ENCODE measurements at regions not wholly inside any gene's neighbourhood (a gene's known extent, or its start where the extent isn't known, plus 50 kb on each side); places are given as distances from the start of the nearest gene placed in this dataset.

- H3K4me1 ChIP-seq (ENCODE audit: control insufficient read depth in 1 of 2, insufficient read depth in 2 of 2, low read depth in 1 of 2, low read length in 1 of 2), result no peaks in the 10 kb centered on the region
- no peaks in the 10 kb centered on the region for H3K27me3 ChIP-seq (ENCODE audit: insufficient read depth)
- ChIA-PET POLR2A (no interaction called here), CTCF (no interaction called here)
- 29% methylated on average over 5 of the region's 5 CpGs for WGBS (ENCODE audit: low lambda C conversion rate)
- no peaks in the 10 kb centered on the region for H3K36me3 ChIP-seq (replicated peaks in 1 of 2; ENCODE audit: control insufficient read depth in 1 of 2, insufficient read depth in 2 of 2, low read length in 1 of 2)
- no peaks in the 10 kb centered on the region for H3K9me3 ChIP-seq
- no peak overlapping the region for H3K4me2 ChIP-seq
- no peak overlapping the region for H3K4me3 ChIP-seq (ENCODE audit: low read depth in 2 of 2, low read length in 1 of 2)
- no peak for TF ChIP-seq RFX5 (IDR thresholded peaks at IDR 0.05; ENCODE audit: low read length)
- TF ChIP-seq GATA2 (CRISPR knock-in tag; IDR thresholded peaks at IDR 0.05), result no peak
- TF ChIP-seq JUND (IDR thresholded peaks at IDR 0.05), result no peak
- no peak for TF ChIP-seq RAD21 (IDR thresholded peaks at IDR 0.05; ENCODE audit: low read length)
- H3K27ac ChIP-seq (ENCODE audit: low read depth in 2 of 2, low read length in 1 of 2), result no peak overlapping the region
- no peaks in the 10 kb centered on the region for H4K20me1 ChIP-seq (ENCODE audit: insufficient read depth)
- no peak overlapping the region for H3K9ac ChIP-seq
- H3K79me2 ChIP-seq (ENCODE audit: insufficient read depth), result no peaks in the 10 kb centered on the region
- DNase-seq, result no peak
- H3K9me2 ChIP-seq, result no peaks in the 10 kb centered on the region
- no peaks in the 10 kb centered on the region for H3F3A ChIP-seq (replicated peaks; ENCODE audit: insufficient read depth)
- no peak overlapping the region for H2AFZ ChIP-seq (ENCODE audit: low read depth)
These were observed 559.0 kb downstream of the FGF9 start for GRCh38 chr13:22229916-22230315.

DNA sequence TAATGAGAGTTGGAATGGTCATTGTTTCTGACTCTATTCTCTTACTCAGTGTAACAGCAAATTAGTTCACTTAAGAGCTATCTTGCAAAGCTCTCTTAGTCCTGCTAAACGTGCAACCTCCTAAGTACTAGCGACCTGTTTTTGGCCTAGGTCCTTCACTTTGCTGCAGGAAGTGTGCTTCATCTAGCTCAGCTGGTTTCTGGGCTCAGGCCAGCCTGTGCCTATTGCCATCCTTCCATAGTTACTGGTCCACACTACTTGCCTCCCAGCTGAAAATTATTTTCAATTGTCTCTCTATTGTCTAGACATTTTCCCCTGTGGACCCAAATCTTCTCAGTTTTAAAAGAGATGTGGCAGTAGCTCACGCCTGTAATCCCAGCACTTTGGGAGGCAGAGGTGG lies 561.3 kb downstream of the FGF9 start:
- H3K4me2 ChIP-seq, result no peak overlapping the region
- H3K27me3 ChIP-seq (ENCODE audit: insufficient read depth), result no peaks in the 10 kb centered on the region
- CTCF ChIA-PET, result no interaction called here
- POLR2A ChIA-PET, result no interaction called here
- H3K9me2 ChIP-seq, result no peaks in the 10 kb centered on the region
- H4K20me1 ChIP-seq (ENCODE audit: insufficient read depth), result no peaks in the 10 kb centered on the region
- H3K36me3 ChIP-seq (replicated peaks in 1 of 2; ENCODE audit: control insufficient read depth in 1 of 2, insufficient read depth in 2 of 2, low read length in 1 of 2), result no peaks in the 10 kb centered on the region
- no peak overlapping the region for H3K9ac ChIP-seq
- H3K79me2 ChIP-seq (ENCODE audit: insufficient read depth), result no peaks in the 10 kb centered on the region
- no peak overlapping the region for H3K27ac ChIP-seq (ENCODE audit: low read depth in 2 of 2, low read length in 1 of 2)
- H3K4me3 ChIP-seq (ENCODE audit: low read depth in 2 of 2, low read length in 1 of 2), result no peak overlapping the region
- H3K9me3 ChIP-seq, result no peaks in the 10 kb centered on the region
- no peak for DNase-seq
- 0% methylated on average over 3 of the region's 3 CpGs for WGBS (ENCODE audit: low lambda C conversion rate)
- no peaks in the 10 kb centered on the region for H3K4me1 ChIP-seq (ENCODE audit: control insufficient read depth in 1 of 2, insufficient read depth in 2 of 2, low read depth in 1 of 2, low read length in 1 of 2)
- H2AFZ ChIP-seq (ENCODE audit: low read depth), result no peak overlapping the region
- no peaks in the 10 kb centered on the region for H3F3A ChIP-seq (replicated peaks; ENCODE audit: insufficient read depth)
- TF ChIP-seq GABPA (IDR thresholded peaks at IDR 0.05; ENCODE audit: low read depth), result no peak
- TF ChIP-seq, protein P1, sequence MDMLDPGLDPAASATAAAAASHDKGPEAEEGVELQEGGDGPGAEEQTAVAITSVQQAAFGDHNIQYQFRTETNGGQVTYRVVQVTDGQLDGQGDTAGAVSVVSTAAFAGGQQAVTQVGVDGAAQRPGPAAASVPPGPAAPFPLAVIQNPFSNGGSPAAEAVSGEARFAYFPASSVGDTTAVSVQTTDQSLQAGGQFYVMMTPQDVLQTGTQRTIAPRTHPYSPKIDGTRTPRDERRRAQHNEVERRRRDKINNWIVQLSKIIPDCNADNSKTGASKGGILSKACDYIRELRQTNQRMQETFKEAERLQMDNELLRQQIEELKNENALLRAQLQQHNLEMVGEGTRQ (IDR thresholded peaks at IDR 0.05; ENCODE audit: borderline replicate concordance, low read depth, low read length), result no peak
- TF ChIP-seq ELF1 (IDR thresholded peaks at IDR 0.05), result no peak
- no peak for TF ChIP-seq RCOR1 (IDR thresholded peaks at IDR 0.05; ENCODE audit: low read length)
- TF ChIP-seq RAD21 (IDR thresholded peaks at IDR 0.05; ENCODE audit: low read length), result no peak
- TF ChIP-seq GATA2 (CRISPR knock-in tag; IDR thresholded peaks at IDR 0.05), result no peak
- TF ChIP-seq NRF1 (IDR thresholded peaks at IDR 0.05; ENCODE audit: low read depth, low read length), result no peak
- no peak for TF ChIP-seq TAF1 (IDR thresholded peaks at IDR 0.05; ENCODE audit: borderline replicate concordance, low read depth, low read length)
- no peak for TF ChIP-seq IRF3 (IDR thresholded peaks at IDR 0.05; ENCODE audit: low read depth, low read length)
- no peak for TF ChIP-seq EZH2phosphoT487 (IDR thresholded peaks at IDR 0.05; ENCODE audit: borderline replicate concordance, low read depth)
- TF ChIP-seq, protein P2, sequence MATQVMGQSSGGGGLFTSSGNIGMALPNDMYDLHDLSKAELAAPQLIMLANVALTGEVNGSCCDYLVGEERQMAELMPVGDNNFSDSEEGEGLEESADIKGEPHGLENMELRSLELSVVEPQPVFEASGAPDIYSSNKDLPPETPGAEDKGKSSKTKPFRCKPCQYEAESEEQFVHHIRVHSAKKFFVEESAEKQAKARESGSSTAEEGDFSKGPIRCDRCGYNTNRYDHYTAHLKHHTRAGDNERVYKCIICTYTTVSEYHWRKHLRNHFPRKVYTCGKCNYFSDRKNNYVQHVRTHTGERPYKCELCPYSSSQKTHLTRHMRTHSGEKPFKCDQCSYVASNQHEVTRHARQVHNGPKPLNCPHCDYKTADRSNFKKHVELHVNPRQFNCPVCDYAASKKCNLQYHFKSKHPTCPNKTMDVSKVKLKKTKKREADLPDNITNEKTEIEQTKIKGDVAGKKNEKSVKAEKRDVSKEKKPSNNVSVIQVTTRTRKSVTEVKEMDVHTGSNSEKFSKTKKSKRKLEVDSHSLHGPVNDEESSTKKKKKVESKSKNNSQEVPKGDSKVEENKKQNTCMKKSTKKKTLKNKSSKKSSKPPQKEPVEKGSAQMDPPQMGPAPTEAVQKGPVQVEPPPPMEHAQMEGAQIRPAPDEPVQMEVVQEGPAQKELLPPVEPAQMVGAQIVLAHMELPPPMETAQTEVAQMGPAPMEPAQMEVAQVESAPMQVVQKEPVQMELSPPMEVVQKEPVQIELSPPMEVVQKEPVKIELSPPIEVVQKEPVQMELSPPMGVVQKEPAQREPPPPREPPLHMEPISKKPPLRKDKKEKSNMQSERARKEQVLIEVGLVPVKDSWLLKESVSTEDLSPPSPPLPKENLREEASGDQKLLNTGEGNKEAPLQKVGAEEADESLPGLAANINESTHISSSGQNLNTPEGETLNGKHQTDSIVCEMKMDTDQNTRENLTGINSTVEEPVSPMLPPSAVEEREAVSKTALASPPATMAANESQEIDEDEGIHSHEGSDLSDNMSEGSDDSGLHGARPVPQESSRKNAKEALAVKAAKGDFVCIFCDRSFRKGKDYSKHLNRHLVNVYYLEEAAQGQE (IDR thresholded peaks at IDR 0.05; ENCODE audit: low read depth, low read length), result no peak
- TF ChIP-seq NFIC (IDR thresholded peaks at IDR 0.05; ENCODE audit: borderline replicate concordance), result no peak
- TF ChIP-seq SIN3A (IDR thresholded peaks at IDR 0.05; ENCODE audit: borderline replicate concordance, low read depth, low read length), result no peak
- no peak for TF ChIP-seq PBX3 (IDR thresholded peaks at IDR 0.05)
- TF ChIP-seq JUND (IDR thresholded peaks at IDR 0.05), result no peak
- TF ChIP-seq, protein P3, sequence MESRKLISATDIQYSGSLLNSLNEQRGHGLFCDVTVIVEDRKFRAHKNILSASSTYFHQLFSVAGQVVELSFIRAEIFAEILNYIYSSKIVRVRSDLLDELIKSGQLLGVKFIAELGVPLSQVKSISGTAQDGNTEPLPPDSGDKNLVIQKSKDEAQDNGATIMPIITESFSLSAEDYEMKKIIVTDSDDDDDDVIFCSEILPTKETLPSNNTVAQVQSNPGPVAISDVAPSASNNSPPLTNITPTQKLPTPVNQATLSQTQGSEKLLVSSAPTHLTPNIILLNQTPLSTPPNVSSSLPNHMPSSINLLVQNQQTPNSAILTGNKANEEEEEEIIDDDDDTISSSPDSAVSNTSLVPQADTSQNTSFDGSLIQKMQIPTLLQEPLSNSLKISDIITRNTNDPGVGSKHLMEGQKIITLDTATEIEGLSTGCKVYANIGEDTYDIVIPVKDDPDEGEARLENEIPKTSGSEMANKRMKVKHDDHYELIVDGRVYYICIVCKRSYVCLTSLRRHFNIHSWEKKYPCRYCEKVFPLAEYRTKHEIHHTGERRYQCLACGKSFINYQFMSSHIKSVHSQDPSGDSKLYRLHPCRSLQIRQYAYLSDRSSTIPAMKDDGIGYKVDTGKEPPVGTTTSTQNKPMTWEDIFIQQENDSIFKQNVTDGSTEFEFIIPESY (IDR thresholded peaks at IDR 0.05; ENCODE audit: borderline replicate concordance, low read depth), result no peak
- TF ChIP-seq USF1 (IDR thresholded peaks at IDR 0.05; ENCODE audit: borderline replicate concordance, low read depth), result no peak

Measured in SK-N-SH (cell line).